Esophagus squamous epithelium (tissue), 4 donors: ENCODE measurements at regions not wholly inside any gene's neighbourhood (a gene's known extent, or its start where the extent isn't known, plus 50 kb on each side); places are given as distances from the start of the nearest gene placed in this dataset.
"Not testable (repeated sequence)": the region's sequence is repeated elsewhere in the genome, so short reads cannot be mapped to it uniquely, and the experiment has no call there.

ENCODE experiments used
- CTCF ChIP-seq, 6 experiments: fragments of 450-650 bp in 4 of 6; fragments of 200-600 bp in 2 of 6; sonication (generic) in 2 of 6; IDR thresholded peaks; one replicate each; pipeline ENCODE4 v1.5.1; 2016 to 2019; ENCODE audit warnings: antibody characterized with exemption in 6 of 6, mild to moderate bottlenecking in 4 of 6, moderate library complexity in 4 of 6
- POLR2A ChIP-seq, 4 donors: fragments of 450-650 bp; IDR thresholded peaks; one replicate each; pipeline ENCODE4 v1.6.1; 2017; ENCODE audit warnings: antibody characterized with exemption in 4 of 4, mild to moderate bottlenecking in 4 of 4, moderate library complexity in 3 of 4

GRCh38 chr1:223931476-223931875 is 85.7 kb upstream of the TP53BP2 start:
- TF ChIP-seq POLR2A, CTCF (IDR thresholded peaks at IDR 0.05): not testable (repeated sequence)
